ENCODE measurements at regions not wholly inside any gene's neighbourhood (a gene's known extent, or its start where the extent isn't known, plus 50 kb on each side); places are given as distances from the start of the nearest gene placed in this dataset.
"Not testable (repeated sequence)": the region's sequence is repeated elsewhere in the genome, so short reads cannot be mapped to it uniquely, and the experiment has no call there.

- no peak for DNase-seq (ENCODE audit: low read depth in 2 of 2)
Observed at GRCh38 chr1:96865731-96866685, 144.4 kb downstream of the PTBP2 start.

- no peak for DNase-seq (ENCODE audit: low read depth in 2 of 2)
Observed at GRCh38 chr1:96872757-96873156, 151.2 kb downstream of the PTBP2 start.

GRCh38 chr1:96878640-96879039 lies 157.1 kb downstream of the PTBP2 start:
- no peak for DNase-seq (ENCODE audit: low read depth in 2 of 2)

GRCh38 chr1:96880626-96881025 lies 159.0 kb downstream of the PTBP2 start:
- no peak for DNase-seq (ENCODE audit: low read depth in 2 of 2)

- no peak for DNase-seq (ENCODE audit: low read depth in 2 of 2)
Observed at GRCh38 chr1:96882096-96882495, 160.5 kb downstream of the PTBP2 start.

GRCh38 chr1:96886474-96886873 lies 164.9 kb downstream of the PTBP2 start:
- DNase-seq (ENCODE audit: low read depth in 2 of 2) = no peak

- DNase-seq (ENCODE audit: low read depth in 2 of 2) = no peak
Observed at GRCh38 chr1:96887501-96887900, 165.9 kb downstream of the PTBP2 start.

GRCh38 chr1:96901783-96902363 lies 180.3 kb downstream of the PTBP2 start:
- DNase-seq (ENCODE audit: low read depth in 2 of 2) = no peak

GRCh38 chr1:96912248-96912647 lies 190.7 kb downstream of the PTBP2 start:
- DNase-seq (ENCODE audit: low read depth in 2 of 2) = no peak

GRCh38 chr1:96915701-96916100 lies 194.1 kb downstream of the PTBP2 start:
- DNase-seq (ENCODE audit: low read depth in 2 of 2) = not testable (repeated sequence)

- no peak for DNase-seq (ENCODE audit: low read depth in 2 of 2)
Observed at GRCh38 chr1:96918406-96918805, 196.8 kb downstream of the PTBP2 start.

- DNase-seq (ENCODE audit: low read depth in 2 of 2) = no peak
Observed at GRCh38 chr1:96922181-96922580, 200.6 kb downstream of the PTBP2 start.

GRCh38 chr1:96923753-96924152 lies 202.2 kb downstream of the PTBP2 start:
- DNase-seq (ENCODE audit: low read depth in 2 of 2) = no peak

GRCh38 chr1:96926176-96926575 lies 204.6 kb downstream of the PTBP2 start:
- no peak for DNase-seq (ENCODE audit: low read depth in 2 of 2)

- DNase-seq (ENCODE audit: low read depth in 2 of 2) = no peak
Observed at GRCh38 chr1:96927125-96927524, 205.5 kb downstream of the PTBP2 start.

GRCh38 chr1:96931136-96931535 lies 209.6 kb downstream of the PTBP2 start:
- no peak for DNase-seq (ENCODE audit: low read depth in 2 of 2)

- no peak for DNase-seq (ENCODE audit: low read depth in 2 of 2)
Observed at GRCh38 chr1:96934282-96934681, 212.7 kb downstream of the PTBP2 start.

- no peak for DNase-seq (ENCODE audit: low read depth in 2 of 2)
Observed at GRCh38 chr1:96944432-96945092, 223.0 kb downstream of the PTBP2 start.

GRCh38 chr1:96945509-96946084 lies 224.0 kb downstream of the PTBP2 start:
- no peak for DNase-seq (ENCODE audit: low read depth in 2 of 2)

GRCh38 chr1:96955307-96956012 lies 233.9 kb downstream of the PTBP2 start:
- no peak for DNase-seq (ENCODE audit: low read depth in 2 of 2)

GRCh38 chr1:96962216-96962615 lies 240.6 kb downstream of the PTBP2 start:
- DNase-seq (ENCODE audit: low read depth in 2 of 2) = no peak

GRCh38 chr1:96962751-96963211 lies 241.2 kb downstream of the PTBP2 start:
- DNase-seq (ENCODE audit: low read depth in 2 of 2) = no peak
